Dendritic cell treated with granulocyte-macrophage colony-stimulating factor and Interleukin-4, amounts not matched to agents 40 ng/mL and 50 ng/mL, for 4 days (primary cell): ENCODE measurements at regions not wholly inside any gene's neighbourhood (a gene's known extent, or its start where the extent isn't known, plus 50 kb on each side); places are given as distances from the start of the nearest gene placed in this dataset.

ENCODE experiments used
- H3K27ac Mint-ChIP-seq: one replicate; pipeline ENCODE4 v1.8.0; 2022; ENCODE audit warnings: mild to moderate bottlenecking, mixed read lengths
- H3K27me3 Mint-ChIP-seq: one replicate; pipeline ENCODE4 v1.8.0; 2022; ENCODE audit warnings: mild to moderate bottlenecking, mixed read lengths
- H3K36me3 Mint-ChIP-seq: one replicate; pipeline ENCODE4 v1.8.0; 2022; ENCODE audit warnings: low read depth, mixed read lengths
- H3K4me1 Mint-ChIP-seq: one replicate; pipeline ENCODE4 v1.8.0; 2022; ENCODE audit warnings: low read depth, mixed read lengths
- H3K4me3 Mint-ChIP-seq: one replicate; pipeline ENCODE4 v1.8.0; 2022; ENCODE audit warnings: mild to moderate bottlenecking, moderate library complexity, mixed read lengths
- H3K9me3 Mint-ChIP-seq: one replicate; pipeline ENCODE4 v1.8.0; 2022; ENCODE audit warnings: mixed read lengths
- intact Hi-C: fragments of 100-400 bp; cut with micrococcal nuclease; formaldehyde crosslinking; loops from one replicate; pipeline ENCODE4 v1.15.0; 2022

- Mint-ChIP-seq H3K9me3 (no peaks in the 10 kb centered on the region), H3K4me1 (peaks cover 18% of the 10 kb centered on the region), H3K27me3 (no peaks in the 10 kb centered on the region), H3K4me3 (no peak overlapping the region), H3K27ac (no peak overlapping the region), H3K36me3 (no peaks in the 10 kb centered on the region)
- intact Hi-C loops, result no loop called here
Measured at GRCh38 chr18:55999641-56000040, 411.6 kb upstream of the TCF4 start.

- Mint-ChIP-seq H3K4me1 (peaks cover 18% of the 10 kb centered on the region), H3K27ac (no peak overlapping the region), H3K4me3 (no peak overlapping the region), H3K9me3 (no peaks in the 10 kb centered on the region), H3K36me3 (no peaks in the 10 kb centered on the region), H3K27me3 (no peaks in the 10 kb centered on the region)
- intact Hi-C loops, result no loop called here
Measured at GRCh38 chr18:55998801-55999385, 410.9 kb upstream of the TCF4 start.

GRCh38 chr18:55998071-55998522, 410.1 kb upstream of the TCF4 start:
- intact Hi-C loops, result no loop called here
- H3K4me3 Mint-ChIP-seq, result no peak overlapping the region
- no peaks in the 10 kb centered on the region for H3K36me3 Mint-ChIP-seq
- H3K27me3 Mint-ChIP-seq, result no peaks in the 10 kb centered on the region
- no peak overlapping the region for H3K27ac Mint-ChIP-seq
- H3K9me3 Mint-ChIP-seq, result no peaks in the 10 kb centered on the region
- peaks cover 18% of the 10 kb centered on the region for H3K4me1 Mint-ChIP-seq

GRCh38 chr18:55997151-55997561, 409.2 kb upstream of the TCF4 start:
- H3K27me3 Mint-ChIP-seq, result no peaks in the 10 kb centered on the region
- H3K4me1 Mint-ChIP-seq, result peaks cover 18% of the 10 kb centered on the region
- intact Hi-C loops, result no loop called here
- H3K27ac Mint-ChIP-seq, result peak overlapping the region; percentile 27
- H3K36me3 Mint-ChIP-seq, result no peaks in the 10 kb centered on the region
- peak overlapping the region; percentile 13 for H3K4me3 Mint-ChIP-seq
- H3K9me3 Mint-ChIP-seq, result no peaks in the 10 kb centered on the region

GRCh38 chr18:55996717-55997116, 408.7 kb upstream of the TCF4 start:
- intact Hi-C loops, result no loop called here
- peak overlapping the region; percentile 27 for H3K27ac Mint-ChIP-seq
- H3K4me1 Mint-ChIP-seq, result peaks cover 18% of the 10 kb centered on the region
- no peaks in the 10 kb centered on the region for H3K27me3 Mint-ChIP-seq
- H3K9me3 Mint-ChIP-seq, result no peaks in the 10 kb centered on the region
- no peak overlapping the region for H3K4me3 Mint-ChIP-seq
- no peaks in the 10 kb centered on the region for H3K36me3 Mint-ChIP-seq

- Mint-ChIP-seq H3K36me3 (no peaks in the 10 kb centered on the region), H3K27ac (no peak overlapping the region), H3K27me3 (no peaks in the 10 kb centered on the region), H3K4me3 (no peak overlapping the region), H3K9me3 (no peaks in the 10 kb centered on the region), H3K4me1 (no peaks in the 10 kb centered on the region)
- intact Hi-C loops, result no loop called here
Measured at GRCh38 chr18:55990186-55990585, 402.2 kb upstream of the TCF4 start.

- H3K27me3 Mint-ChIP-seq, result no peaks in the 10 kb centered on the region
- no peak overlapping the region for H3K4me3 Mint-ChIP-seq
- H3K9me3 Mint-ChIP-seq, result peaks cover 6% of the 10 kb centered on the region
- H3K36me3 Mint-ChIP-seq, result no peaks in the 10 kb centered on the region
- intact Hi-C loops, result no loop called here
- no peak overlapping the region for H3K27ac Mint-ChIP-seq
- H3K4me1 Mint-ChIP-seq, result no peaks in the 10 kb centered on the region
Measured at GRCh38 chr18:55988537-55988936, 400.5 kb upstream of the TCF4 start.

GRCh38 chr18:55983433-55983832, 395.4 kb upstream of the TCF4 start:
- no peak overlapping the region for H3K4me3 Mint-ChIP-seq
- H3K4me1 Mint-ChIP-seq, result no peaks in the 10 kb centered on the region
- no peaks in the 10 kb centered on the region for H3K27me3 Mint-ChIP-seq
- H3K36me3 Mint-ChIP-seq, result no peaks in the 10 kb centered on the region
- intact Hi-C loops, result no loop called here
- no peak overlapping the region for H3K27ac Mint-ChIP-seq
- peaks cover 6% of the 10 kb centered on the region for H3K9me3 Mint-ChIP-seq

- Mint-ChIP-seq H3K4me3 (no peak overlapping the region), H3K9me3 (peaks cover 6% of the 10 kb centered on the region)
- intact Hi-C loops, result no loop called here
Measured at GRCh38 chr18:55982992-55983391, 395.0 kb upstream of the TCF4 start.

GRCh38 chr18:55981712-55982475, 393.9 kb upstream of the TCF4 start:
- no peak overlapping the region for H3K27ac Mint-ChIP-seq
- intact Hi-C loops, result no loop called here
- no peaks in the 10 kb centered on the region for H3K4me1 Mint-ChIP-seq
- no peaks in the 10 kb centered on the region for H3K27me3 Mint-ChIP-seq
- H3K9me3 Mint-ChIP-seq, result peaks cover 6% of the 10 kb centered on the region
- no peak overlapping the region for H3K4me3 Mint-ChIP-seq
- no peaks in the 10 kb centered on the region for H3K36me3 Mint-ChIP-seq

More at GRCh38 chr18:55982992-55983391, 395.0 kb upstream of the TCF4 start:
- no peaks in the 10 kb centered on the region for H3K4me1 Mint-ChIP-seq
- no peaks in the 10 kb centered on the region for H3K27me3 Mint-ChIP-seq
- no peak overlapping the region for H3K27ac Mint-ChIP-seq
- H3K36me3 Mint-ChIP-seq, result no peaks in the 10 kb centered on the region

GRCh38 chr18:55974521-55974920, 386.5 kb upstream of the TCF4 start:
- intact Hi-C loops, result no loop called here
- H3K9me3 Mint-ChIP-seq, result peaks cover 11% of the 10 kb centered on the region
- no peaks in the 10 kb centered on the region for H3K4me1 Mint-ChIP-seq

GRCh38 chr18:55968550-55968949, 380.6 kb upstream of the TCF4 start:
- Mint-ChIP-seq H3K9me3 (no peaks in the 10 kb centered on the region), H3K4me1 (no peaks in the 10 kb centered on the region), H3K36me3 (no peaks in the 10 kb centered on the region), H3K4me3 (no peak overlapping the region), H3K27me3 (no peaks in the 10 kb centered on the region), H3K27ac (no peak overlapping the region)
- intact Hi-C loops, result no loop called here

More at GRCh38 chr18:55974521-55974920, 386.5 kb upstream of the TCF4 start:
- Mint-ChIP-seq H3K27me3 (no peaks in the 10 kb centered on the region), H3K27ac (no peak overlapping the region), H3K4me3 (no peak overlapping the region), H3K36me3 (no peaks in the 10 kb centered on the region)

GRCh38 chr18:55967019-55967418, 379.0 kb upstream of the TCF4 start:
- no peak overlapping the region for H3K4me3 Mint-ChIP-seq
- no peaks in the 10 kb centered on the region for H3K27me3 Mint-ChIP-seq
- H3K27ac Mint-ChIP-seq, result no peak overlapping the region
- H3K4me1 Mint-ChIP-seq, result no peaks in the 10 kb centered on the region
- H3K9me3 Mint-ChIP-seq, result no peaks in the 10 kb centered on the region
- intact Hi-C loops, result no loop called here
- no peaks in the 10 kb centered on the region for H3K36me3 Mint-ChIP-seq

- H3K27ac Mint-ChIP-seq, result no peak overlapping the region
- intact Hi-C loops, result no loop called here
- no peaks in the 10 kb centered on the region for H3K36me3 Mint-ChIP-seq
- no peaks in the 10 kb centered on the region for H3K9me3 Mint-ChIP-seq
- H3K4me3 Mint-ChIP-seq, result no peak overlapping the region
- no peaks in the 10 kb centered on the region for H3K4me1 Mint-ChIP-seq
- no peaks in the 10 kb centered on the region for H3K27me3 Mint-ChIP-seq
Measured at GRCh38 chr18:55964171-55964570, 376.2 kb upstream of the TCF4 start.

- Mint-ChIP-seq H3K9me3 (peaks cover 13% of the 10 kb centered on the region), H3K36me3 (no peaks in the 10 kb centered on the region), H3K4me1 (no peaks in the 10 kb centered on the region), H3K27ac (no peak overlapping the region), H3K27me3 (no peaks in the 10 kb centered on the region), H3K4me3 (no peak overlapping the region)
- intact Hi-C loops, result no loop called here
Measured at GRCh38 chr18:55953326-55953725, 365.3 kb upstream of the TCF4 start.
